ENCODE measurements at regions not wholly inside any gene's neighbourhood (a gene's known extent, or its start where the extent isn't known, plus 50 kb on each side); places are given as distances from the start of the nearest gene placed in this dataset.

- no peak for DNase-seq (ENCODE audit: low read depth in 3 of 3)
These were observed 168.0 kb upstream of the AHR start for GRCh38 chr7:17130281-17131059.

DNA sequence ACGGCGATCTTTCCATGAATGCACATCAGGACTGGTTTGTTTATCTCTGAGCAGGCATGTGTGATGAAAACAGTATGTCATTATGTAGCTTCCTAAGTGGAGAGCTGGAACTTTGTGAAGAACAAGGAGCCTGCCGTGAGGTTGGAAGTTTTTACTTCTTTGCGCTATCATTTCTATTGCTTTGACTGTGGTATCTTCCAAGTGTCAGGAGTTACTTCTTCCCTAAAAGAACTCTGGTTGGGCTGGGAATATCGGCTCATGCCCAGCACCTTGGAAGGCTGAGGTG is 167.4 kb upstream of the AHR start:
- DNase-seq (ENCODE audit: low read depth in 3 of 3), result no peak

- no peak for DNase-seq (ENCODE audit: low read depth in 3 of 3)
These were observed 166.3 kb upstream of the AHR start for GRCh38 chr7:17131983-17132655.

DNA sequence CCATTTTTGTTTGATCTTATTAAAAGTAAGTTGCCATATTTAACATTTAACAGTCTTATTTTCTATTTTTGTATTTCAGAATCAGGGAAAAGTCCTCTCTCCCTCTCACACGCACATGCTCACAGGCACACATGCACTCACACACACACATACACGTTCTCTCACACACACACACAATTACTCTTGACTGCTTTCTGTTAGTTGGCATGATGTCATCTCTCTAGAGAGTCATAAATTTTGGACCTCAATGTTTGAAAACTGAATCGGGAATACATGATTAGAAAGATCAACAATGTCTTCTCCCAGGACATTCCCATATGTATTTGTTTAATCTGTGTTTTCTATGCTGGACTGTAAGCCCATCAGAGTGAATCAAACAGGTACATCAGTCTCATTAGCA is 165.7 kb upstream of the AHR start:
- DNase-seq (ENCODE audit: low read depth in 3 of 3), result no peak

- no peak for DNase-seq (ENCODE audit: low read depth in 3 of 3)
These were observed 164.5 kb upstream of the AHR start for GRCh38 chr7:17133977-17134376.

DNA sequence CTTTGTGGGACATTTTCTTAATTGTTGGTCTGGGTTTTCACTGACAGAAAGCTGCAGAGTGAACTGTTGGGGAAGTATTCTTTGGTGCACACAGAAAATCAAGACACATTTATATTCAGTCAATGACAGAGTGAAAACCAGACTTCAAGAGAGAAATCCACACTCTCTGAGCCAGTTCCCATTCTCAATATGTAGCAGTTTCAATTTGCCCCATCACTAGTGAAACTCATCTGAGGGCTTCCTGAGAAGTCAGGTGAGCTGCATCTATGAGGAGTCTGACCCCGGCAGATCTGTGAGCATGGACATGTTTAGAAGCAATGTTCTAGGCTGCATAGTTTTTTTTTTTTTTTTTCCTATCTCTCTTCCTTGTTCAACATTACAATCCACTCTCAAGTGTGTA is 163.7 kb upstream of the AHR start:
- DNase-seq (ENCODE audit: low read depth in 3 of 3), result no peak

- no peak for DNase-seq (ENCODE audit: low read depth in 3 of 3)
These were observed 162.3 kb upstream of the AHR start for GRCh38 chr7:17136126-17136525.

DNA sequence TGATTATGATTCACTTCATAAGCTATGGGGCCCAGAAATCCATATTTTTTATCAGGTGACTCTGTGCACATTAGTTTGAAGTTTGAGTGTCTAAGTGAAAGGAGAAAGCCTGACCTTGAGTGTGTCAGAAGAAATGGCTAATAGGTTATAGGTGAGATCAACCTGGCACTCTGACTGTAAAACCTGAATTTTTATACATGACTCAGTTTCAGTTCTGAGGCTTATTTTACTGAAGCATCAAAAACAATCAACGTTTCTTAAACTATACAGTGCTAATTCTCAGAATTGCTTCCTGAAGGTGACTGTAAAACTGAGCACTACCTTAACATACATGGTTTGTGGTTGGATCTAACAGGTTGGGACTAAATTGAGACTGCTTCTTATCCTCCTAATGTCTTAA is 159.4 kb upstream of the AHR start:
- no peak for DNase-seq (ENCODE audit: low read depth in 3 of 3)

DNA sequence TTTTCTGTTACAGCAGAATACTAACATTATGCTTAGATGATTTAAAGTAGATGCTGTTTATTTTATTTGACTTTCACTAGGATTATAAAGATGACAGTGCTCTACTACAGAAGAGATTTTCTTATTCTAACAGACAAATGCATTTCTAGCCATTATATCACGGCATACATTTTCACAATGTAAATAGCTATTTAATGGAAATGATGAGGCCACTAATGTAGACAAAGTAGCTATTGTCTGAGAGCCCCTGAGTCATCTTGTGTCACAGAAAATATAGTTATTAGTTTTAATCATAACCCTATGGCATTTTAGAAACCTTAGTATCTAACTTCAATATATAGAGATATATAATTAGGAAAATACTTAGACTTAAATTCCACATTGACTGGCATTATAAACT is 158.0 kb upstream of the AHR start:
- no peak for DNase-seq (ENCODE audit: low read depth in 3 of 3)

- DNase-seq (ENCODE audit: low read depth in 3 of 3), result no peak
These were observed 155.5 kb upstream of the AHR start for GRCh38 chr7:17142831-17143541.

- DNase-seq (ENCODE audit: low read depth in 3 of 3), result peak; percentile 22 to 63 (median 51)
These were observed 154.1 kb upstream of the AHR start for GRCh38 chr7:17144322-17144721.

DNA sequence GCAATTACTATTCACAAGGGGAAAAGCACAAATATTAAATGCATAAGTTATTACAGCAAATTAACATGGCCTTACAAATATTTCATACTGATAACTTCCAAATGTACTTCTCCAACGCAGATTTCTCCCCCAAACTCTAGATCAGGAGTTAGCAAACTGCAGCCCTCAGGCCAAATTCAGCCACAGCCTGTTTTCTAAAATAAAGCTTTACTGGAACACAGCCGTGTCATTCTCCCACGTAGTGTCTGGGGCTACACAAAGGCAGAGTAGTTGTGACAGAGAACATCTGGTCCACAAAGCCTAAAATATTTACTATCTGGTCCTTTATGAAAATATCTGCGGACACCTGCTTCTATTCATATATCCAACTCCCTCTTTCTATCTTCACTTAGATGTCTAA is 151.8 kb upstream of the AHR start:
- no peak for DNase-seq (ENCODE audit: low read depth in 3 of 3)

DNA sequence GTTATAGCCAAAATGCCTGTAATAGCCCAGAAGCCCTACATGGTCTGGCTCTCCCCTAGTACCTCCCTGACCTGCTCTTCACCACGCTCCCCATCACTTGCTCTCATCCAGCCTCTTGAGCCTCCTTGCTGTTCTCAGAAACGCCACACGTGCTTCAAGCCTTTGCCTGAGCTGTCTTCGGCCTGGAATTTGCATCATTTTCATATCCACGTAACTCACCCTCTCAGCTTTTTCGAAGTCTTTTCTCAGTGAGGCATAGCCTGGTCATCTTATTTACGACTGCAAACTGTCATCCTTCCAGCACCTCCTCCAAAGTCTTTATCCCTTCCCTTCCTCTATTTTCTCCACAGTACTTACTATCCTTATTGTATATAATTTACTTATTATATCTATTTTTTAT is 151.0 kb upstream of the AHR start:
- no peak for DNase-seq (ENCODE audit: low read depth in 3 of 3)

DNA sequence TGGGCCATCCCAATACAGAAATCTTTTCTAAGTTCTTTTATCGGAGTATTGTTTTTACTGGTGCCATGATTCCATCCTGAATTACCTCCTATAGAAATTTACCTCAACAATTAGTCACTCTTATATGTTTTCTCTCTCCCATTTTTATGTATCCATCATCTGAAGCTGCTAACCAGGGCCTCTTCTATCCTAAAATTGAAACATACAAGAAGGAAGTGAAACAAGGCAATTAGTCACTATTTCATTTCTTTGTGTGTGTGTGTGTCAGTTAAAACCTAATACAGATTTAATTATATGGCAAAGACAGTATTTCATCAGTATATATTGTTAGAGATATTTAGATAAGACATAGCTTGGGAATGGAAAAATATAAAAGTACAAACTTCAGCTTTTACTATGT is 148.4 kb upstream of the AHR start:
- no peak for DNase-seq (ENCODE audit: low read depth in 3 of 3)

DNA sequence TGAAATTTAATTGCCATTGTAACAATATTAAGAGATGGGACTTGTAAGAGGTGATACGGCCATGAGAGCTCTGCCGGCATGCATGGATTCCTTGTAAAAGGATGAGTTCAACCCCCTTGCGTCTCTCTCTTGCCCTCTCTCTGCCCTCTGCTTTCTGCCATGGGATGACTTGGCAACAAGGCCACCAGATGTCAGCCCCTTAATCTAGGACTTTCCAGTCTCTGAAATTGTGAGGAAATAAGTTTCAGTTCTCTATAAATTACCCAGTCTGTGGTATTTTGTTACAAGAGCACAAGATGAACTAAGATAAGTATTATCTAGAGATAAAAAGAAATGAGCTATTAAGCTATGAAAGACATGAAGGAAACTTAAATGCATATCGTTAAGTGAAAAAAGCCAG is 145.7 kb upstream of the AHR start:
- no peak for DNase-seq (ENCODE audit: low read depth in 3 of 3)

- no peak for DNase-seq (ENCODE audit: low read depth in 3 of 3)
These were observed 144.9 kb upstream of the AHR start for GRCh38 chr7:17153536-17153935.

- no peak for DNase-seq (ENCODE audit: low read depth in 3 of 3)
These were observed 142.9 kb upstream of the AHR start for GRCh38 chr7:17155529-17155928.

GRCh38 chr7:17158261-17158660 is 140.2 kb upstream of the AHR start:
- no peak for DNase-seq (ENCODE audit: low read depth in 3 of 3)

GRCh38 chr7:17159500-17160037 is 138.9 kb upstream of the AHR start:
- no peak for DNase-seq (ENCODE audit: low read depth in 3 of 3)

- no peak for DNase-seq (ENCODE audit: low read depth in 3 of 3)
These were observed 131.6 kb upstream of the AHR start for GRCh38 chr7:17166824-17167379.

DNA sequence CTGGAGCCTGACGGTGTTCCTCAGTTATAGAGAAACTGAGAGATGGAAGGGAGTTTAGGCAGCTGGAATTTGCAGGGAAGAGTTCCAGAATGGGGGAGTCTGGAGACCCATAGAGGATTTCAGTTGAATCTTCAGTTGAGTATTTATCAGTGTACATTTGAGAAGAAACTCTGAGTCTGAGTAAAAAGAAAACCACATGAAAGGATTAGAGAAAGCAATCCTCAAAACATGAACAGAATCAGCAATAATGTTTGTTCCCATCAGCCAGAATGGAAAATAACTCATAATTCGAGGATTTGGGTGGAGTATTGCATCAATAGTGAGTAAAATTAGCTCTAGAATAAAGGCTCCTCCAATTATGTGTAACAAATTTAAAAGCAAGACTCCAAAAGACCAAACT is 130.0 kb upstream of the AHR start:
- DNase-seq (ENCODE audit: low read depth in 3 of 3), result no peak

GRCh38 chr7:17171427-17171826 is 127.0 kb upstream of the AHR start:
- DNase-seq (ENCODE audit: low read depth in 3 of 3), result no peak
